Left renal cortex interstitium (tissue), 4 donors: ENCODE measurements at regions not wholly inside any gene's neighbourhood (a gene's known extent, or its start where the extent isn't known, plus 50 kb on each side); places are given as distances from the start of the nearest gene placed in this dataset.

ENCODE experiments used
- DNase-seq, 4 donors: peaks; one replicate each; pipeline ENCODE4 v3.0.0-alpha.2; 2013; ENCODE audit warnings: low read depth in 4 of 4, low spot score in 2 of 4, missing footprints in 1 of 4

DNA sequence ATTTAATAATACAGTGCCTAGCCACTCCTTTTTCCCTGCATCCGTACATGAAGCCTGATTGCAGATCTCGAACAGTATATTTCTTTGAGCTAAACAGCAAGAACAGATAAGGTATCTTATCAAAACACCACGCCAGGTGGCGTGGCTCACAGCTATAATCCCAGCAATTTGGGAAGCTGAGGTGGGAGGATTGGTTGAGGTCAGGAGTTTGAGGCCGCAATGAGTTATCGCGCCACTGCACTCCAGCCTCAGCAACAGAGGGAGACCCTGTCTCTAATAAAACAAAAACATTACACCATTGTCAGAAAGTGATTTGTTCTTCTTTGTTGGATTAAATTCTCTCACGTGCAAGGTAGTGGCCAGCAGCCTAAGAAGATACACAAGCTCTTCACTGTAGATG is 291.2 kb upstream of the DMRT1 start:
- DNase-seq = peak in 1 of 4 donors; percentile 63

DNA sequence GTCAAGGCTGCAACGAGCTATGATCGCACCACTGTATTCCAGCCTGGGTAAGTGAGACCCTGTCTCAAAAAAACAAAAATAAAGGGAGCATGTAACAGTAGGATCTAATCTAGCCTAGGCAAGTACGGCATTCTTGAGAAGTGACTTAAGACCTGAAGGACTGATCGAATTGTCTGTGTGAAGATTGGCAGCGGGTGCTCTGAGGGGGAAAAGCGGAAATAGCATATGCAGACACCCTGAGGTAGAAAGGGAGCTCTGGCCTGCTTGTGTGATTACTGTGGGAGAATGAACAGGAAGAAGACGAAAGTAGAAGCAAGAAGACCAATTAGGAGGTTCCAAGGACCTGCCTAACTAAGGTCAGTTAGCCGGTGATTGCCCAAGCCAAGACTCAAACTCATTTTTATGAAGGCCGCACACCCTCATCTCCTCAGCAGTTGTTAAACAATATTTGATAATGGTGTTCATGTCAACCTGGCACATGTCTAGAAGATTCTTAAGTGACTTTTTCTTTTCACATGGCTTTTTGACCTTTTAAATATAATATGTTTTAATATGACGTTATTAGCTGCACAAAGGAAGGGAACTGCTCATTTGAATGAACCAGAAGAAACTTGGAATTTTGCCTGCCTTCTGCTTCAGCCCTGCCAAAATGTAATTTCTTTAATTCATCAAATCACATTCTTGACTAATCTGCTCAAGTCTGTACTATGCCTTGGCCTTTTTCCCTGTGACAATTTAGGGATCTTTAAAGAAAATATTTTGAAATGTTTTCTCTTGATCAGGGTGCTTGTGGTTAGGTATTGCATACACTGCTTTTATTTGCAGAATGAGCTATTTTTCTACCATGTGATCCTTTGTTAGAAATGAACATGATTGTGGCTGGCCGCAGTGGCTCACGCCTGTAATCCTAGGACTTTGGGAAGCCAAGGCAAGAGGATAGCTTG is 289.2 kb upstream of the DMRT1 start:
- no peak for DNase-seq

DNA sequence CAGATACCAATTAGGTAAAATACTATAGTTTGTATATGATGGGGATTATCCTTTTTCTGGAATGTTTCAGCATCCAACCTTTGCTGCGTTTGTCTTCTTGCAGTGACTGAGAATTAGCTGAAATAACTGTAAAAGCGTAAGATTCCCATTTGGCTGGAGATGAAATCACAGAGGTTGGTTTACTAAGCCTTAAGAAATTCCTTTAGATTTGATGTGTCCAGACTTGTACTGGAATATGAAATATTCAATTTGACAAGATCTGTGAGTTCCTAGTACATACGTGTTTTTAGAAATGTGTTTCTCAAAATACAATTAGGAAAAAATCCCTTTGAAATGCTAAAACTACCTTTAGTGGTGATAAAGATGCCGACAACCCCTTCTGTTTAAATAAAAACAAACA is 286.0 kb upstream of the DMRT1 start:
- DNase-seq = no peak

DNA sequence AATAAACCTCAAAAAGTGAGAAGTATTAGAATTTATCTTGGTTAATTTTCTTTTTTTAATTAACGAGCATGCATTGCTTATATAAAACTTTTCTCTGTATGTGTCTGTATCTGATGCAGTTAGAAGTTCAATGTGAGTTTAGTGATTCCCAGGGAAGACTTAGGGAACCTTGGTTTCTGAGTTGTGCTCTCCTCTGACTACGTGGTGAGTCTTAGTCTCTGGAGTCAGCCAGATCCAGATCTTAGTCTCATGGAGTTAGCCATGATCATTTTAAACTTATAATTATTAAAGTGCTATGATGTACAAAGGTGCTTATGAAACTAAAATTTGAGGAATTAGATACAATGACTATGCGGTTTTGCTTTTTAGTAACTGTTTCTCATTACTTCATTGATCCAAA is 285.3 kb upstream of the DMRT1 start:
- DNase-seq = no peak

DNA sequence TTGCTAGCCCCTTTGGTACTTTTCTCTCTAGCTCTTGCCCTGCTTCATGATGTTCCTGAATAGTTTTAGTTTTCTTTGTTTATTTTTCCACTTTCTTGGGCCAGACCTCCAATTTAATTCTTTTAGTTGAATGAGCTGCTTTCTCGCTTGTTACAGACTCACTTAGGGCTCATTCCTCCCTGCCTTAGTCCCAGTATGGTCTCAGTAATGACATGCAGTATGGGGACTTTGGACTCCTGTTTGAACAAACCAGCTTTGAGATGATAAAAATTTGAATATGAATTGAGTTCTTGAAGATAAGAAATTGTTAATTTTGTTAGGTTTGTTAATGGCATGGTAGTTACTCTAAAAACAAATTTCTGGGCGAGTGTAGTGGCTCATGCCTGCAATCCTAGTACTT is 284.8 kb upstream of the DMRT1 start:
- DNase-seq = no peak

DNA sequence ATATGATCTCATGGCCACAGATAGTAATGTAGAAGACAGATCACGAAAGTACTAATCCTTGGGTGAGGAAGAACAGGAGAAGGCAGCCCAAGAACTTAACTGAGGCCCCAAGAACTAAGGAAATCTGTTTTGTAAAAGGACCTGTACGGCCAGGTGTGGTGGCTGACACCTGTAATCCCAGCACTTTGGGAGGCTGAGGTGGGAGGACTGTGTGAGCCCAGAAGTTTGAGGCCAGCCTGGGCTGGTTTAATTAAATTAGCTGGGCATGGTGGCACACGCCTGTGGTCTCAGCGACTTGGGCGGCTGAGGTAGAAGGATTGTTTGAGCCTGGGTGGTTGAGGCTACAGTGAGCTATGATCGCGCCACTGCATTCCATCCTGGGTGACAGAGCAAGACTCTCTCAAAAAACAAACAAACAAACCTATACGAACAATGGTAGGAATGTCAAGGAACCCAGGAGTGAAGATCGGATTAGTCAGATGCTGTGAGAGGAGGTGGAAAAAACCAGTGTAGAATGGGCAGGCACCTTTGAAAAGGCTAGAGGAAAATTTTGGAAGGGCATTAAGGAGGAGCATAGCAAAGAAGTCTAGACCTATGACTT is 283.8 kb upstream of the DMRT1 start:
- DNase-seq = no peak

DNA sequence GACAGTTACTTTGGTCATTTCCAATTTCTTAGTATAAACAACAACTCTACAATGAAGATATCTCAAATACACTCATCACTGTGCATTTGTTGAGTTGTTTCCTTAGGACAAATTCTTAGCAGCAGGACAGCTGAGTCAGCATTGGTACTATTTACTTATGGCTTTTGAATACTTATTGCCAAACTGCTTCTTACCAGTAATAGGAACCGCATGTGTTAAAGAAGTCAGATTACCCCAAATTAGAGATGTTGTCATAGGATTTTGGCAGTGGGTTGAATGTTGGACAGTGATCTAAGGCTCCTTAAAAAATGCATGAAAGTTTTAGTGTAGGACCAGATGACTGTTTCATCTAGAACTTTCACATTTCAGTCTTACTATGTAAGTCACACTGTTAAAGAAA is 280.1 kb upstream of the DMRT1 start:
- DNase-seq = no peak

DNA sequence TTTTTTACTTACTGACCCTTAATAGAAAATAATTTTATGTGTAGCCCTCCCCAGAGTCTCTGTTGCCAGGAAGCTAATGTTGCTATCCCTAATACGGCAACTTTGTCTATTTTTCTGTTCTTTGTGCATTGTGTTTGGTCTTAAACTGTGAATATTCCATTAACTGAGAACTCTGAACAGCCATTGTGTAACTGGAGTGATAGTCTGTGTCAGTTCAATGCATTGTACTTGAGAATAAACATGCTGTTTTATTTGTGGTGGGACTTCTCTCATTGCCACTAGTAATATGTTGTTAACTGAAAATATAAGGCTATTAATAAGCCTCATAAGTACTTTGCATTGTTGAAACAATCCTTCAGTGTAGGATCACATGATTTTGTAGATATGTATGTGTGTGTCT is 278.3 kb upstream of the DMRT1 start:
- no peak for DNase-seq

DNA sequence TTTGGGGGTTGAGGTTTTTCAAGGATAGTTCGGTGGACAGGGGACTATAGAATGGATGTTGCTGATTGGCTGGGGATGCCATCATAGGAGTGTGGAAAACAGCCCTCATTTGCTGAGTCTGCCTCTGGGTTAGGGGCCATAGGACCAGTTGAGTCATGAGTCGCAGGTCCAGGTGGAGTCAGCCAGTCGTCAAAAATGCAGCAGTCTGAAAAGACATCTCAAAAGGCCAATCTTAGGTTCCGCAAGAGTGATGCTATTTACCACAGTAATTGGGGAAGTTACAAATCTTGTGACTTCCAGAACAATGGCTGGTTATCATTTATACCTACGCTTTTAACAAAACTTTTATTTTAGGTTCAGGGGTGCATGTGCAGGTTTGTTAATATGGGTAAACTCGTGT is 276.0 kb upstream of the DMRT1 start:
- no peak for DNase-seq

DNA sequence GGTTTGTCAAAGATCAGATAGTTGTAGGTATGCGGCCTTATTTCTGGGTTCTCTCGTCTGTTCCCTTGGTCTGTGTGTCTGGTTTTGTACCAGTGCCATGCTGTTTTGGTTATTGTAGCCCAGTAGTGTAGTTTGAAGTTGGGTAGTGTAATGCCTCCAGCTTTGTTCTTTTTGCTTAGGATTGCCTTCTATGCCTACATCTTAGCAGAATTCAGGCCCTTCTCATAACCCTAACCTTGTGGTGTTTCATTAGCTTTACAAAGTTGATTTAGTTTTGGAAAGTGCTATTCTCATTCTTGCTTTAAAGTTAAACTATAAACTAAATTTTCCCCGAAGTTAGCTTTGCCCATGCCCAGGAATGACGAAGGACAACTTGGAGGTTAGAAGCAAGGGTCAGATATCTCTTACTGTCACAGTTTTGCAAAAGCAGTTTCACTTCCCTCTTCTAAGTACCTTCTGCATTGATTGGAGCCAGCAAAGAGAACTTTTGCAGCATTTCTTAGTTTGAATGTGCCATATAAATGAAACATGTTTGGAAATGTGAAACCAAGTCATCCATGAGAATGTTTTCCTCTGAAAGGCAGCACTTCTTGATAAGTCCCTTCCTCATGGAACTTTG is 274.3 kb upstream of the DMRT1 start:
- no peak for DNase-seq

DNA sequence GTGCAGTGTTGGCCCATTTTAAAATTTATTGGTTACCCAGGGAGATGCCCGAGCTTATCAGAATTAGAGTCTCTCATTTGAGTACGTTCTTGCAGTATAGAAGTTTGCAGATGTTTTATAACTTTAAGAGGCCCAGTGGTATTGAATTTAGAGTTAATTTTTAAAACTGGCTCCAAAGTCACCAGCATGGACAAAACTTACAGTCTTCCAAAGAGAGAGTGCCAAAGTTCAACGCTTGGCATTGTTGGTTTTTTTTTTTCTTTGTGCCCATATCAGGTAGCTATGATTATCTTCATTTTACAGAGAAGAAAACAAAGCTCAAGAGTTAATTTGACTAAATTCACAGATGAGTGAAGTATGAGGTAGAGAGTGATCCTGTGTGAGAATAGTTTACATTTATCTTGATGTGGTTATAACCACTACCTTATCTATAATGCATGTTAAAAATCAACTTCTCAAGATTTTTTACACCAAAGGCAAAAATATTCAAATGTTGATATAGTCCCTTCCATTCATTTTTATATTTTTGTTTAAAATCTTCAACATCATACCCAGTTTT is 273.7 kb upstream of the DMRT1 start:
- DNase-seq = no peak

DNA sequence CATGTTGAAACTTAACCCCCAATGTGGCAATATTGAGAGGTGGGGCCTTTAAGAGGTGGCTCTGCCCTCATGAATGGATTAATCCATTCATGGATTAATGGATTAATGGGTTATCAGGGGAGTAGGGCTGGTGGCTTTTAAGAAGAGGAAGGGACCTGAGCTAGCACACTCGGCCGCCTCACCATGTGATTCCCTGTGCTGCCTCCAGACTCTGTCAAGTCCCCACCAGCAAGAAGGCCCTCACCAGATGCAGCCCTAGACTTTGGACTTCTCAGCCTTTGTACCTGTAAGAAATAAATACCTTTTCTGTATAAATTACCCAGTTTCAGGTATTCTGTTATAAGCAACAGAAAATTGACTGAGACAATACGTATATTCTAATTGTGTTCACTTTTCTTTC is 272.2 kb upstream of the DMRT1 start:
- DNase-seq = no peak

DNA sequence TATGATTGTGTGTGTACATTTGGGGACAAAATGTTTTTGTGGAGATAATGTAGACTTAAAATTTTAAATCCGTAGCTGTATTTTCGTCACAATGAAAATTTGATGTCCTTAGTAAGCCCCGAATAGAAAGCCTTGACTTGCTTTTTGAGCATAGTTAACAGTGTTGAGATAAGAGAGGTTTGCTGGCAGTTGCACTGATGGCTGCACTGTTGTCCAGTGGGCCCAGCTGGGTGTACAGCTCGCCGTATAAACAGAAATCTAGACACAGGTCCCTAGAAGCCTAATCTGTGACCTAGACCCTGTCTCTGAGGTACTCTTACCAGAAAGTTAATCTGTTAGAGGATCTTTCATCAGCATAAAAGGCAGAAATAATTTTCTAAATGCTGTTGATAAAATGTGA is 271.3 kb upstream of the DMRT1 start:
- DNase-seq = no peak

DNA sequence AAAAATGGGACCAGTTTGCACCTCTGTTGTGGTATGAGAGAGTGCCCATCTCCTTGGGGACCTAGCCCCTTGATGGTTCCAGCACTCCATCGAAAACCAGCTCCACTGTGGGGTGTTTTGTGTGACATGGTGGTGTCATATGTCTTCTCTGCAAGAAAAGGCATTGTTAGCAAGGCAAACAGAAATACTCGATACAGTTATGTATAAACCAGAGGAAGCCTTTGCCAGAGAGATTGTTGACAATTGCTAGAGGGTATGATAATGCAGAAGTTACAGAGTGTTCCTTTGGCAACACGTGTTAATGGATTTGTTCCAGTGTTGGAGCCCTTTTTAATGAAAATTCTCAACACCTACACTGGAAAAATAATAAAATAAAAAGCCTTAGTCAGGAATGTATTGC is 270.4 kb upstream of the DMRT1 start:
- DNase-seq = no peak

DNA sequence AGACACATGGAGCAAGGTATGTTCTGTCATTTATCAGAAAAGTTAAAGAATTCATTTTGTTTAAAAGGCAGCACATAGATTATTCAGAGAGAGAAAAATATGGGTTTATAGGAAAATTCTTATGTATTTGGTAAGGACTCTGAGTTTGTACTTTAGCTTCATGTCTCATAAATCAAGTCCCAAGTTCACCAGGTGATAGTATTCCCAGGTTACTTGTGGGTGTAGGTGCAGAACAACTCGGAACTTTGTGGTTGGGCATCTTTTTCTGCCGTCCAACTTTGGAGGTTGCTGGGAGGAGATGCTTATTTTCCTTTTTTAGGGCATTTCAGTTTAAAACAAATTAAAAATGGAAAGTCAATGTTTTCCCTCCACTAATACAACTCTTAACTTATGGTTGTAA is 269.8 kb upstream of the DMRT1 start:
- no peak for DNase-seq

DNA sequence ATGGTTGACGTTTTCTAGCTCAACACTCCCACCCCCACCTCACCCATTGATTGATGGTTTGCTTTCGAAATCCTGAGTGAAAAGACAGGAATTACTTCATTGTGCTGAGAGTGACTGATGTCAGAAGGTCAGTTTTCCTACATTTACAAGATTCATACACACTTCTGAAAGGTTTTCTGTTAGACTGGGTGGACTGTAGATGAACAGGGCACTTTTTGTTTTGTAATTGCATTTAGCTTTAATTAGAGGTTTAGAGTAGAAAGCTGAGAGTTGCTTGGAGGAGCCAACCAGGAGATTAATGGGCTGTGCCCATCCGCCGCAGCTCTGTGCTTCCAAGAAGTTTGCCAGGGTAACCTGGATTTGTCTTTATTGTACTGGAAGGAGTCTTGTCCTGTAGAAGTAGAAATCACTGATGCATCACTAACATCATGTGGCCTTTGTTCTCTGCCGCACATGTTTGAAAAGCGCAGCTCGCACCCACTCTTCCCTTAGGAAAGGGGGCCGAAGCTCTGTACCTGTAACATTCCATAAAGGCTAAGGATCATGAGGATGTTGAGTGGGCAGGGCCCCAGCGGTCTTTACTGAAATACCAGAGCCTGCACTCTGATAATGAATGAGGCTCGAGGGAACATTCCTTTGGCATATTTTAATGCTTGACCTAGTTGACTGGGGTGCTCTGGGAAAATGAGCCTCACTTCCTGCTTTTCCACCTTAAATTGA is 267.6 kb upstream of the DMRT1 start:
- DNase-seq = peak in 2 of 4 donors; percentile 59 to 63

DNA sequence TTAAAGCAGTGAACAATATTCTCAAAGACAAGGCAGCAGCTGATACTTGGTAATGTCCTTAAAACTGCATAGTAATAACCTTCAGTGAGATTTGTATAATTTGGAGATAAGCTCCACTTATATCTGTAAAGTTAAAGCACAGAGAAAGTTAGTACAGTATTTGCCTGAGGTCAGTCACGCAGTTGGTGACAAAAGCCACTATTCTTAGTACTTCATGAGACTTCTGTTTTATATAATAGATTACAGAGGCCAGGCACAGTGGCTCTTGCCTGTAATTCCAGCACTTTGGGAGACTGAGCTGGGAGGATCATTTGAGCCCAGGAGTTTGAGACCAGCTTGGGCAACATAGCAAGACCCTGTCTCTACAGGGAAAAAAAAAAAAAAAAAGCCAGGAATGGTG is 266.4 kb upstream of the DMRT1 start:
- no peak for DNase-seq

DNA sequence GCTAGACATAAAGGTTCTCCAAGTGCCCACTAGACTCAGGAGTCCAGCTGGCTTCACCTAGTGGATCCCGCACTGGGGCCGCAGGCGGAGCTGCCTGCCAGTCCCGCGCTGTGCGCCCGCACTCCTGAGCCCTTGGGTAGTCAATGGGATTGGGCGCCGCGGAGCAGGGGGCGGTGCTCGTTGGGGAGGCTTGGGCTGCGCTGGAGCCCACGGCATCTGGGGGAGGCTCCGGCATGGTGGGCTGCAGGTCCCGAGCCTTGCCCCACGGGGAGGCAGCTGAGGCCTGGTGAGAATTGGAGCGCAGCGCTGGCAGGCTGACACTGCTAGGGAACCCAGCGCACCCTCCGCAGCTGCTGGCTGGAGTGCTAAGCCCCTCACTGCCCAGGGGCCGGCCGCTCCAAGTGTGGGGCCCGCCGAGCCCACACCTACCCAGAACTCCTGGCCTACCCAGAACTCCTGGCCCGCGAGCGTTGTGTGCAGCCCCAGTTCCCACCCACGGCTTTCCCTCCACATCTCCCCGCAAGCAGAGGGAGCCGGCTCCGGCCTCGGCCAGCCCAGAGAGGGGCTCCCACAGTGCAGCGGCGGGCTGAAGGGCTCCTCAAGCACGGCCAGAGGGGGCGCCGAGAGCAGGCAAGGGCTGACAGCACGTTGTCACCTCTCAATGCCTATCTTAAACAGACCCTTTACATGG is 260.7 kb upstream of the DMRT1 start:
- no peak for DNase-seq

DNA sequence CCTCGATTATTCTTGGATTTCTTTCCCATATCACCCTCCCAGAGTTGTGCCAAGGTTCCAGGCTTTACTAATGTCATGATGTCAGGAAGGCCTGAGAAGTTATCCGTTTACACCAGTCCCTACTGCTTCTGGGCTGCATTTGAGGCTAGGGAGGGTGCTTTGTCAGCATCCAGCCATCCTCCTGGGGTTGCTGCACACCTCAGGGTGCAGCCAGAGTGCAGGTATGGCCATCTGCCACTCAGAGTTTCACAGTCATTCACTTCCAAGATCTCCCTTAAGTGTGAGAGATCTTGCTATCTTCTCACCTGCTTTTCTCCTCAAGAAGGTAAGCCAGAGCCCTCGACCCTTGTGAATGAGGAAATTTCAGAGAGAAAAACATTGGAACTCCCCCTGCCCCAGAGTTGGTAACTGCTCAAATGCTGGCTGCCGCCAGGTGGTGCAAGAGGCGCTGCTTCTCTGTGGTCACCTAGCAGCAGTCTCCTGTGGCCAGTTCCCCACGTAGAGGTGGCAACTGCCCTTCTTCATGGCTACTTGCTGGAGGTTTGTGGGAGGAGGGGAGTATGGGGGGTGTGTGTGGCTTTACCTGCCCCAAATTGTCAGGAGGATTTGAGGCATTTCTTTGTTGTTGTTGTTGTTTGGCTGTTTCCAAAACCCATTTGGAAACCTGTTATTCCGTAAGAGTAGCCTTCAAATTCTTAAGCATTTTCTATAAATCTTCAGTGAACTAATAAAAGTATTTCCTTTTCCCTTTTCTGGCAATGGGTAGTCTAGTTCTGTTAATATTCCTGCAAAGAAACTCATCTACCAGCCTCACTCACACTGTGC is 259.6 kb upstream of the DMRT1 start:
- DNase-seq = no peak
